Loucy (cell line): ENCODE measurements at regions not wholly inside any gene's neighbourhood (a gene's known extent, or its start where the extent isn't known, plus 50 kb on each side); places are given as distances from the start of the nearest gene placed in this dataset.

Source experiments
- EZH2phosphoT487 ChIP-seq: fragments of 200-600 bp; IDR thresholded peaks from 2 replicates; pipeline ENCODE4 v1.6.1; 2018; ENCODE audit warnings: antibody characterized with exemption, mild to moderate bottlenecking, moderate library complexity, borderline replicate concordance
- TF ChIP-seq, protein P1 (sequence below): fragments of 200-600 bp; sonication (generic); conservative IDR thresholded peaks from 2 replicates; pipeline ENCODE4 v1.5.1; 2014; ENCODE audit warnings: mild to moderate bottlenecking, antibody characterized with exemption, low read length

DNA sequence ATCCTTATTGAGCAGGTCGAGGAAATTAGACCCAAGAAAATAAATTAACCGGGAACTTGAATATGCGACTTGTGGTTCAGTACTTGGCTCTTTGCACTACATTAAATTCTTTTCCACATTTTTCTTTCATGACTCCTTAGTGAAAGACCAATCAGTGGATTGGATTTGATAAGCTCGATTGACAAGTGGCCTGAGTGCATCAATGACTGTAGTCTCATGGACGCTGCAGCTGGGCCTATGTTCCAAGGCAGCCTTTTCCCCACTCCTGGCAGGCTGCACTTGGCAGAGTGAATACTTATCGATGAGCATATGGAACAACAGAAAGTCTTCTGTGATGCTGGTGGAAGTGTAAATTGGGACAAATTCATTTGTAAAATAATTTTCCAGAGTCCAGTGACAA, 210.8 kb upstream of the EXOC2 start:
- TF ChIP-seq, protein P1, sequence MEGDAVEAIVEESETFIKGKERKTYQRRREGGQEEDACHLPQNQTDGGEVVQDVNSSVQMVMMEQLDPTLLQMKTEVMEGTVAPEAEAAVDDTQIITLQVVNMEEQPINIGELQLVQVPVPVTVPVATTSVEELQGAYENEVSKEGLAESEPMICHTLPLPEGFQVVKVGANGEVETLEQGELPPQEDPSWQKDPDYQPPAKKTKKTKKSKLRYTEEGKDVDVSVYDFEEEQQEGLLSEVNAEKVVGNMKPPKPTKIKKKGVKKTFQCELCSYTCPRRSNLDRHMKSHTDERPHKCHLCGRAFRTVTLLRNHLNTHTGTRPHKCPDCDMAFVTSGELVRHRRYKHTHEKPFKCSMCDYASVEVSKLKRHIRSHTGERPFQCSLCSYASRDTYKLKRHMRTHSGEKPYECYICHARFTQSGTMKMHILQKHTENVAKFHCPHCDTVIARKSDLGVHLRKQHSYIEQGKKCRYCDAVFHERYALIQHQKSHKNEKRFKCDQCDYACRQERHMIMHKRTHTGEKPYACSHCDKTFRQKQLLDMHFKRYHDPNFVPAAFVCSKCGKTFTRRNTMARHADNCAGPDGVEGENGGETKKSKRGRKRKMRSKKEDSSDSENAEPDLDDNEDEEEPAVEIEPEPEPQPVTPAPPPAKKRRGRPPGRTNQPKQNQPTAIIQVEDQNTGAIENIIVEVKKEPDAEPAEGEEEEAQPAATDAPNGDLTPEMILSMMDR: no peak
- TF ChIP-seq EZH2phosphoT487: no peak
